GM18858 (cell line): ENCODE measurements at regions not wholly inside any gene's neighbourhood (a gene's known extent, or its start where the extent isn't known, plus 50 kb on each side); places are given as distances from the start of the nearest gene placed in this dataset.

Experiments used
- ATAC-seq: cut with Tn5 transposase; IDR thresholded peaks from one replicate; pipeline ENCODE4 v1.9.1; 2021; ENCODE audit not compliant: unreplicated experiment

- no peak for ATAC-seq
Observed at GRCh38 chrX:15191830-15192229, 78.1 kb downstream of the ASB9 start.

- ATAC-seq = no peak
Observed at GRCh38 chrX:15188039-15188438, 81.8 kb downstream of the ASB9 start.

- ATAC-seq = no peak
Observed at GRCh38 chrX:15177316-15177715, 92.6 kb downstream of the ASB9 start.

- ATAC-seq = no peak
Observed at GRCh38 chrX:15173411-15173810, 96.5 kb downstream of the ASB9 start.

GRCh38 chrX:15170927-15171326 lies 99.0 kb downstream of the ASB9 start:
- no peak for ATAC-seq

GRCh38 chrX:15167826-15168225 lies 102.1 kb downstream of the ASB9 start:
- ATAC-seq = no peak

GRCh38 chrX:15165832-15166231 lies 104.1 kb downstream of the ASB9 start:
- no peak for ATAC-seq

GRCh38 chrX:15163131-15163530 lies 106.8 kb downstream of the ASB9 start:
- no peak for ATAC-seq

- ATAC-seq = no peak
Observed at GRCh38 chrX:15160558-15161095, 109.3 kb downstream of the ASB9 start.

GRCh38 chrX:15158736-15159406 lies 111.0 kb downstream of the ASB9 start:
- ATAC-seq = no peak

GRCh38 chrX:15158350-15158735 lies 111.5 kb downstream of the ASB9 start:
- no peak for ATAC-seq

GRCh38 chrX:15157624-15158023 lies 112.3 kb downstream of the ASB9 start:
- no peak for ATAC-seq

- peak; percentile 77 for ATAC-seq
Observed at GRCh38 chrX:15151267-15152186, 118.4 kb downstream of the ASB9 start.

- no peak for ATAC-seq
Observed at GRCh38 chrX:15150586-15150985, 119.3 kb downstream of the ASB9 start.

GRCh38 chrX:15146515-15146914 lies 123.4 kb downstream of the ASB9 start:
- no peak for ATAC-seq

- ATAC-seq = no peak
Observed at GRCh38 chrX:15143825-15144121, 126.1 kb downstream of the ASB9 start.

GRCh38 chrX:15143050-15143824 lies 126.6 kb downstream of the ASB9 start:
- peak; percentile 75 for ATAC-seq

- no peak for ATAC-seq
Observed at GRCh38 chrX:15142084-15142715, 127.7 kb downstream of the ASB9 start.

- ATAC-seq = no peak
Observed at GRCh38 chrX:15136795-15137194, 133.1 kb downstream of the ASB9 start.

- ATAC-seq = no peak
Observed at GRCh38 chrX:15129412-15129811, 140.5 kb downstream of the ASB9 start.

GRCh38 chrX:15128861-15129260 lies 141.0 kb downstream of the ASB9 start:
- no peak for ATAC-seq
